ENCODE measurements at regions not wholly inside any gene's neighbourhood (a gene's known extent, or its start where the extent isn't known, plus 50 kb on each side); places are given as distances from the start of the nearest gene placed in this dataset.

GRCh38 chr6:138692978-138693909, 80.3 kb upstream of the CCDC28A start:
- Histone ChIP-seq H3K4me1 (ENCODE audit: insufficient read depth, low read length) (0 out of 2 replicates have a peak, but pooled peaks cover 4% of the 10 kb centered on the region), H3K9ac (ENCODE audit: low read depth, low read length) (peak overlapping the region; percentile 52), H3K27ac (ENCODE audit: low read length) (no peak overlapping the region), H2AFZ (ENCODE audit: low read depth, low read length) (peak overlapping the region; percentile 45; the same call in 1 of the 2 replicates), H3K9me3 (ENCODE audit: insufficient read depth, low read length, severe bottlenecking) (no peaks in the 10 kb centered on the region), H4K20me1 (ENCODE audit: insufficient read depth, low read length) (no peaks in the 10 kb centered on the region), H3K36me3 (ENCODE audit: insufficient read depth, low read length) (no peaks in the 10 kb centered on the region), H3K4me2 (ENCODE audit: insufficient read depth, low read length) (peak overlapping the region; percentile 64), H3K27me3 (ENCODE audit: insufficient read depth, low read length, poor library complexity) (peaks cover 14% of the 10 kb centered on the region), H3K4me3 (ENCODE audit: low read depth in 1 of 2, low read length in 2 of 2) (peak overlapping the region in 1 of 2 experiments; percentile 53; a peak in 2 of 4 replicates), H3K79me2 (ENCODE audit: insufficient read depth, low read length) (no peaks in the 10 kb centered on the region)
- ATAC-seq (ENCODE audit: insufficient read depth, low read depth) (peak; percentile 81), DNase-seq (peak; percentile 43)
- TF ChIP-seq EZH2 (IDR thresholded peaks at IDR 0.05; ENCODE audit: borderline replicate concordance, low read depth, low read length, severe bottlenecking) (peak; percentile 56), CTCF (IDR thresholded peaks at IDR 0.05; ENCODE audit: borderline replicate concordance, extremely low read depth, low read length, poor library complexity, severe bottlenecking) (no peak)

- Histone ChIP-seq H3K36me3 (ENCODE audit: insufficient read depth, low read length) (no peaks in the 10 kb centered on the region), H3K4me3 (ENCODE audit: low read depth in 1 of 2, low read length in 2 of 2) (no peak overlapping the region)
- no peak for TF ChIP-seq CTCF (IDR thresholded peaks at IDR 0.05; ENCODE audit: borderline replicate concordance, extremely low read depth, low read length, poor library complexity, severe bottlenecking)
Measured at GRCh38 chr6:138695193-138695592, 78.4 kb upstream of the CCDC28A start.

GRCh38 chr6:138714493-138714892, 59.1 kb upstream of the CCDC28A start:
- no peaks in the 10 kb centered on the region for H3K4me1 ChIP-seq (ENCODE audit: insufficient read depth, low read length)
- no peak overlapping the region for H3K27ac ChIP-seq (ENCODE audit: low read length)
- ATAC-seq (ENCODE audit: insufficient read depth, low read depth) (no peak), DNase-seq (no peak)
- H3K9me3 ChIP-seq (ENCODE audit: insufficient read depth, low read length, severe bottlenecking): no peaks in the 10 kb centered on the region
- TF ChIP-seq CTCF (IDR thresholded peaks at IDR 0.05; ENCODE audit: borderline replicate concordance, extremely low read depth, low read length, poor library complexity, severe bottlenecking) (no peak), EZH2 (IDR thresholded peaks at IDR 0.05; ENCODE audit: borderline replicate concordance, low read depth, low read length, severe bottlenecking) (no peak)
- H2AFZ ChIP-seq (ENCODE audit: low read depth, low read length): no peak overlapping the region
- no peaks in the 10 kb centered on the region for H3K79me2 ChIP-seq (ENCODE audit: insufficient read depth, low read length)
- no peak overlapping the region for H3K4me2 ChIP-seq (ENCODE audit: insufficient read depth, low read length)
- no peaks in the 10 kb centered on the region for H3K27me3 ChIP-seq (ENCODE audit: insufficient read depth, low read length, poor library complexity)
- H3K4me3 ChIP-seq (ENCODE audit: low read depth in 1 of 2, low read length in 2 of 2): no peak overlapping the region
- no peaks in the 10 kb centered on the region for H4K20me1 ChIP-seq (ENCODE audit: insufficient read depth, low read length)
- no peaks in the 10 kb centered on the region for H3K36me3 ChIP-seq (ENCODE audit: insufficient read depth, low read length)
- H3K9ac ChIP-seq (ENCODE audit: low read depth, low read length): no peak overlapping the region

More at GRCh38 chr6:138695193-138695592, 78.4 kb upstream of the CCDC28A start:
- no peak overlapping the region for H3K4me2 ChIP-seq (ENCODE audit: insufficient read depth, low read length)
- no peaks in the 10 kb centered on the region for H3K79me2 ChIP-seq (ENCODE audit: insufficient read depth, low read length)
- DNase-seq (no peak), ATAC-seq (ENCODE audit: insufficient read depth, low read depth) (no peak)
- no peaks in the 10 kb centered on the region for H3K9me3 ChIP-seq (ENCODE audit: insufficient read depth, low read length, severe bottlenecking)
- peaks cover 11% of the 10 kb centered on the region for H3K27me3 ChIP-seq (ENCODE audit: insufficient read depth, low read length, poor library complexity)
- no peak overlapping the region for H3K9ac ChIP-seq (ENCODE audit: low read depth, low read length)
- H3K27ac ChIP-seq (ENCODE audit: low read length): no peak overlapping the region
- 0 out of 2 replicates have a peak, but pooled peaks cover 4% of the 10 kb centered on the region for H3K4me1 ChIP-seq (ENCODE audit: insufficient read depth, low read length)
- no peak overlapping the region for H2AFZ ChIP-seq (ENCODE audit: low read depth, low read length)
- no peaks in the 10 kb centered on the region for H4K20me1 ChIP-seq (ENCODE audit: insufficient read depth, low read length)

Measured in DND-41 (cell line).